Stimulated activated CD4-positive, alpha-beta T cell treated with anti-CD3 and anti-CD28 coated beads, Interleukin-1b, Interleukin-23, amount 100 ng/mL, for 48 hours (primary cell): ENCODE measurements at regions not wholly inside any gene's neighbourhood (a gene's known extent, or its start where the extent isn't known, plus 50 kb on each side); places are given as distances from the start of the nearest gene placed in this dataset.
A peak's percentile ranks its signal among the peaks of the same experiment; 100 is the strongest.
"Not testable (repeated sequence)": the region's sequence is repeated elsewhere in the genome, so short reads cannot be mapped to it uniquely, and the experiment has no call there.

ENCODE experiments used
- DNase-seq: peaks from one replicate; pipeline ENCODE4 v3.0.0-alpha.2; 2020

- no peak for DNase-seq
Measured at GRCh38 chrX:124238268-124238667, 94.2 kb upstream of the TEX13D start.

GRCh38 chrX:124239324-124239723 is 93.1 kb upstream of the TEX13D start:
- DNase-seq = no peak

DNA sequence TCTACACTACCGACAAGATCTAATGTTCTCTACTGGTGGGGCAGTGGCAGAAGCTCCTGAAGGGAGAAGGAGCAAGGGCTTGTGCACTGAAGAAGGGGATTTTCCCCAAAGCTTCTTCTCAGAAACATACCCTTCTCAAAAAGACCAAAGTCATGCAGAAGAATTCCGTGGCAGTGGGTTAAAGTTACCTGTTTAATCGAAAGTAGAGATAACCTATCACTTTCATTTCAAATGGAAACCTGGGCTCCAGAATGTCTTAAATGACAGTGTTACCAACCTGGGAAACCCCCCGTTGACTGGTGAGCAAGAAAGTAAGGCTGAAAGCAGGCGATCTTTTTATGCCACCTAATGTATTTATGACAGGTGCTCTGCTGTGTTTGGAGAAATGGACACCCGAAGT is 92.5 kb upstream of the TEX13D start:
- DNase-seq = peak; percentile 56

DNA sequence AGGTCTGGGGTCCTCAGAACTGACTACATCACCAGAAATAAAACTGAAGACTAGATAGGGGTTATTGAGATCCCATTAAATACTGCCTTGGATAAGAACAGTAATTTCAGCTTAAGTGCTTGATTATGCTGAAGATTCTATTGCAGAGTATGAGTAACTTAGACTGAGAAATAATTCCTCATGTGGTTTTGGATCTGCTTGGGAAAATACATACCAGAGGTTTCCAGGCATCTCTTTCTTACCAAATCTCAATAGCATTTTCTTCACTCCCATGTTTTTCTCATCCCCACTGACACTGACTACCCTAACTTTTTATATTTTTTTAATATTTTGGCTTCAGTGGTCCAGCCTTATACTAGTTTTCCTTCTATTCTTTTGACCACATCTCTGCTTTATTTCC is 92.0 kb upstream of the TEX13D start:
- DNase-seq = no peak

DNA sequence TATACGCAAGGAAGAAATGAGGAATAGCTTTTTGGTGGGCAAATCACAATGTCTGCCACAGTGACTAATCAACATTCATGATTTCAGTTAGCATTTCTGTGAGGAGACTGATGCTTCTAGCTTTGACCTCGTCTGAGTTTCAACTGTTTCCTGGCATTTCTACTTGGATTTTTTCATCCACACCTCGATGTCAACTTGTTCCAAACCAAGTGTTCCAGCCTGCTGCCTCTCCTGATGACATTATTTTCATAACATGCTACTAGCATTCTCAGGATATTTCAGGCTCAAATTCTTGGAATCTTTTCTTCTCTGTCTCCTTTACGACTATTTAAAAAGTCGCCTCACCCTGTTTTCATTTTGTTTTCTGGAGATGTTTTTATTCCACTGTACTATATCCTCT is 90.3 kb upstream of the TEX13D start:
- no peak for DNase-seq

- DNase-seq = no peak
Measured at GRCh38 chrX:124249345-124249744, 83.1 kb upstream of the TEX13D start.

DNA sequence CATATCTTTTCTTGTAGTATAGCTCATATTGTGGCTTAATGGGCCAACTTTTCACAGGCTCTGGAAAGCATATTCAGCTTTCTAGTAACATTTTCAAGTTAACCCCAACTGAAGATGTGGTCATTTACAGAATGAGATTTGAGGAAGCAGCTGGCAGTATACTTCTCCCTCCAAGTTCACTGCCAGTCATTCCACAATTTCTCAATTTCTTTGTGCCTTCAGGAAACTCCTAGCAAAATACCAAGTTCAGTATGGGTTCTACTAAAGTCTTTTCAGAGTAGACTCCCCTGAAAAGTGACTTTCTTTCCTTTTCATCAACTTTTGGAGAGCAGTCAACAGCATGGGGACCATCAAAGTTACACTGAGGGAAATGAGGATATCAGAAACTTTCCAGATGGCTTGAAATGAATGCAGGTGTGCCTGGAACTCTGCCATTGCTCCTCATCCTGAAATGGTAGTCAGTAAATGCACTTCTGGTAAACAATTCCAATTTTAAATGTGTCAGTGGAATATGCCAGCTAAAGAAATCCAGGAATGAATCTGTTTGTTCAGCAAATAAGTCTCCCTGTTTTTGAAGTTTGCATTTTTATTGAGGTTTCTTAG is 81.5 kb upstream of the TEX13D start:
- no peak for DNase-seq

DNA sequence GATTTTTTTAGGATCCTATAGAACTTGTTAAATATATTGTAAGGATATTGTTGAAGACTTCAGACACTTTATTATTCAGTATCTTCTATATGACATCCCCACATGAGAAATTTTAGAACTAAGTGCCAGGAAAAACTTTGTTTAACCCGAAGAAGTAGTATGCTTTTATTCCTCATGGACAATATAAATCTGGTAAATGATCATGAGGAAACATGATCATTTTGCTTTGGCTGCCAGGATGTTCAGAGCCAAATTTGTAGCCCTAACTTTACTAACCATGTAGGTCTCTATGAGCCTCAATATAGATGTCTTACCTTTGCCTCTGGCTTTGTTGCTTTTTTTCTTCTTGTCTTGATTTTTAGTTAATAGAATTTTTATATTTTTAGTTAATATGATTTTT is 77.8 kb upstream of the TEX13D start:
- no peak for DNase-seq

DNA sequence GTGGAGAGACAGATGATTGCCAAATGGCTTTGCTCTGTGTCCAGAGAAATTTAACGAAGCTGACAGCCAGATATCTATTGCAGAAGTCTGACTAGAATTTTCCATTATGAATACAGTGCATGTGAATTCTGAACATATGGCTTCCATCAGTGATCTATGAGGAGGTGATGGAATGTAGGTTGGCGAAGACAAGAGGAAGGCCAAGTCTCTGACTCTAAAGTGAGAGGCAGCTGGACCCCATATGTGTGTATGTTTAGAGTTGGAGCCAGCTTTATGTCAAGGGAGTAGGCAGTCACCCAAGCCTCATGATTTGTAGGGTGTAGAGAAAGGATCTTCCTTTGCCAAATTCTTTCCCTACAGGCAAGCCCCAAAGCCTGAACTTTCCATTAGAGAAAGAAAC is 76.2 kb upstream of the TEX13D start:
- no peak for DNase-seq

DNA sequence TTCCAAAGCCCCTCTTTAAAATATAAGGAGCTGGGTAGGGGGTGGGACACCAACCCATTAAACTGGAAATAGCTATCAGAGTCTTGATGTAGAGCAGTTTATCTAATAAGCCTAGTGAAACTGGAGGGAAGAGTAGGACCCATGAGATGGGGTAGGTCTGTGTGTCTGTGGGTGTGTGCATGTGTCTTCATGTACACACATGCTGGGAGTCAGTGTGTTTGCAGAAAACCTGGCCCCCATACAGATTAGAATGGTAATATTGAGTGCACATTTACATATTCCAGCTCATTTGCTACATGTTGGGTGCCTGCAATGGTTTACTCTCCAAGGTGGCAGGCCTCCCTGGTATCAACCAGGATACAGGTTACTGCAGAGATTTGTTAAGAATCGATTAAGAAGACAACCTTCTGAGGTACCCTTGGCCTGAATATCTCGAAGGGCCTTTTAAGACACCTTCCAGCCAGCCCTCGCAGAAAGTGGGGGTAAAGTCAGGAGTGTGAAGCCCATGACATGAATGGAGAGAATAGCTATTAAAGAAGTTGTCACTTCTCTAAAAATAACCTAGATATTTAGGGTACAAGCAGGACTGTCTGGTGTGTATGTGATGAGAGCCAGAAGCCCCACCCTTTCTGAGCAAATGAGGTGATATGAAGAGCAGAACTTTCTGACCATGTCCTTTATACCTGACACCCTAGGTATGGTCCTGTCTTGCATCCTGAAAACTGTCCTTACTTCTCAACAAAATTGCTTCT is 75.7 kb upstream of the TEX13D start:
- no peak for DNase-seq

DNA sequence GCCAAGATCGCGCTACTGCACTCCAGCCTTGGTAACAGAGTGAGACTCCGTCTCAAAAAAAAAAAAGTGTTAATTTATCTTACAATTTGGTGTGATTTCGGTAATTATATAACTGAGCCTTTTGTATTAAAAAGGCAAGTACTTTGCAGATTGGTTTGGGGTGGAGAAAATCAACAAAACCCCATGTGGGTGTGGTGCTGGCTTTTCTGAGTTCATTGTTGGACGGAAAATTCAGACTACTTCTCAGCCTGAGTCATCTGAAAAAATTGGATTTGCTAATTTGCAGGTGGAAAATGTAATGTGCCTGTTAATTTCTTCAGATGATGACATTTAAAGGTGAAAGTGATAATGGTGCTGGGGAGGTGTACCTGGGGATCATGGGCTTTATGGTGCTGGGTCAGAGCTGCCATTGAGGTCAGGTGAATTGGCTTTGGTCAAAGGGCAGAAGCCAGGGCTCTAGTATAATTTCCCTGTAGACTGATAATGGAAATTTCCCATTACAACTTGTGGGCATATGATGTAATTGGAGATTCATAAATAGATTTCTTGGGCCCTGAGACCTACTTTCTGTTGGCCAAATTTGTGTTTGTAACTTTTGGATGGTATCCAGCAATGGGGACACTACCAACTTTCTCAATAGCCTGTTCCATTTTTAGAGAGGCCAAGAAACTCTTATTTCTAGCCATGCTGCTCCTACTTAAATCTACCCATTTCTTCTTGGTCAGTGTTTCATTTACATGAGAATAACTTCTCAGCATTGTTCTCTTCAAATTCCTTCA is 74.3 kb upstream of the TEX13D start:
- no peak for DNase-seq

GRCh38 chrX:124260845-124261244 is 71.6 kb upstream of the TEX13D start:
- no peak for DNase-seq

- DNase-seq = no peak
Measured at GRCh38 chrX:124263743-124264142, 68.7 kb upstream of the TEX13D start.

- DNase-seq = no peak
Measured at GRCh38 chrX:124268099-124268498, 64.4 kb upstream of the TEX13D start.

GRCh38 chrX:124269881-124270280 is 62.6 kb upstream of the TEX13D start:
- no peak for DNase-seq

DNA sequence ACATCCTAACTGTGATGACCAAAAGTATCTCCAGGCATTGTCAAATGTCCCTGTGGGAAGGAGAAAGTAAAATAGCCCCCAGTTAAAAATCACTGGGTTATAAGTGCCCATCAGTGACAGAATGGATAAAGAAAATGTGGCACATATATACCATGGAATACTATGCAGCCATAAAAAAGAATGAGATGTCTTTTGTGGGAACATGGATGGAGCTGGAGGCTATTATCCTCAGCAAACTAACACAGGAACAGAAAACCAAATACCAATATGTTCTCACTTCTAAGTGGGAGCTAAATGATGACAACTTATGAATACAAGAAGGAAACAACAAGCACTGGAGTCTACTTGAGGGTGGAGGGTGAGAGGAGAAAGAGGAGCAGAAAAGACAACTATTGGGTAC is 60.9 kb upstream of the TEX13D start:
- not testable (repeated sequence) for DNase-seq

- no peak for DNase-seq
Measured at GRCh38 chrX:124272370-124272982, 60.0 kb upstream of the TEX13D start.

DNA sequence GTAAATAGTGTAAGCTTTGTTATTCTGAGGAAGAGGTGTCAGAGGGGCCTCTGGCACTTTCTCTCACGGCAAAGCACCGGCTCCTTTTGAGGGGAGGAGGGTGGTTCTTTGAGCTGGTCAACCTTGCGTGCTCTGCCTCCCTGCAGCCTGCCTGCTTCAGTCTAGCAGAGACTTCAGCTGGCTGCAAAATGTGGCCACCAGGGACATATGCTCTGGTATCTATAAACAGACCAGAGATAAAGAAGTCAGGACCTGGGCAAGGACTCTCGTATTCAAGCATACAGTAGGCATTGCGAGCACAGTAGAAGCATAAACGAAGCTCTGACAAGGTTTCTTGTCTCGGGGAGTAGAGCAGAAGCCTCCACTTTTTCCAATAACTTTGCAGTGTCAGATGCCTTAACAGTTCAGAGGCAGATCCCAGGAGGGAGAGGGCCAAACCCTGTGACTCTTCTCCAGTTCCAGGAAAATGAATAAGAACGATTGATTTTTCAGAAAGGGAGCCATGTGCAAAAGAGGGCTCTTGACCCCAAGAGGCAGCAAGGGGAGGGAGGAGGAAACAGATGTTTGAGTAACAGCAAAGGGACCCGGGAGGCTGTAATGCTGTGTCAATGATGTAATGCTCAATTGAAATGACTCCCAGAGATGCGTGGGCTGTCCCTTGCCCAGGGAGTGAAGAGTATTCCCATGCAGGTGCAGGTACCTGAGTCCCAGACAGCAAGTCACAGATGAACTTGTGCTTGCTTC is 57.9 kb upstream of the TEX13D start:
- DNase-seq = no peak

- DNase-seq = no peak
Measured at GRCh38 chrX:124275182-124275894, 57.1 kb upstream of the TEX13D start.

DNA sequence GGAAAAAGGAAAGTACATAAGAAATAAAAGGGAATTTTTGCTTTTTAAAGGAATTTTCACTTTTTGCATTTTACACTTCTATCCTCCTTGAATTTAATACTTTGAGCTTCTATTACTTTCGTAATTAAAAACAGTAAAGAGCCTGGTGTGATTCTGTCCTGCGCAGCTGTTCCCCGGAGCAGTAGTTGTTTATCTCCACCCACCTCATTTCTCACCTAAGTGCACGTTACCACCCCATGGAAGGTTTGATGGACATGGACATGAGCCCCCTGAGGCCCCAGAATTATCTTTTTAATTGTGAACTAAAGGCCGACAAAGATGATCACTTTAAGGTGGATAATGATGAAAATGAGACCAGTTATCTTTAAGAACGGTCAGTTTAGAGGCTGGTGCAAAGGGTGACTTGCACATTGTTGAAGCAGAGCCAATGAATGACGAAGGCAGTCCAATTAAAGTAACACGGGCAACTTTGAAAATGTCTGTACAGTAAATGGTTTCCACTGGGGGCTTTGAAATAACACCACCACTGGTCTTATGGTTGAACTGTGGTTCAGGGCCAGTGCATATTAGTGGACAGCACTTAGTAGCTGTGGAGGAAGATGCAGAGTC is 52.1 kb upstream of the TEX13D start:
- DNase-seq = no peak

DNA sequence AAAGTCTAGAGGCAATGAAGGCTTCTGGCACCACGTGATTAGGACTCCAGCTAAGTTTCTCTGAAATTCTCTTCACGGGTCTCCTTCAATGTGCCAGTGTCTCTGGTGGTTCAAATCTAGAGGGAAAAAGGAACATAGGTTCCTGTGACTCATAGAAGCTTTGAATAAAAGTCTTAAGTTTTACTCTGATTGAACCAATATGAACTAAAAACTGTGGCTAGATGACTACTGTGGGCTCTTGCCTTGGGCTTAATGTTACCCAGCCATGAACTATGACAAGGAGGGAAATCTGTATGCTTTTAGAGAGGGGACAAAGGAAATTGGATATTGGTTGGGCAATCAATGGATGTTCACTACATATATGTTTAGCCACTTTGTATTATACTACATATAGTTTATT is 49.9 kb upstream of the TEX13D start:
- no peak for DNase-seq
